SK-N-SH (cell line): ENCODE measurements at regions not wholly inside any gene's neighbourhood (a gene's known extent, or its start where the extent isn't known, plus 50 kb on each side); places are given as distances from the start of the nearest gene placed in this dataset.
A peak's percentile ranks its signal among the peaks of the same experiment; 100 is the strongest.

Experiments
- CTCF ChIP-seq: fragments of 200-600 bp; sonication (generic); IDR thresholded peaks from 2 replicates; pipeline ENCODE4 v1.6.1; 2017; ENCODE audit warnings: antibody characterized with exemption, mild to moderate bottlenecking, moderate library complexity
- ELF1 ChIP-seq: IDR thresholded peaks from 2 replicates; pipeline ENCODE4 v1.4.0; 2012
- FOSL2 ChIP-seq: IDR thresholded peaks from 2 replicates; pipeline ENCODE4 v1.4.0; 2012; ENCODE audit warnings: low read depth, mild to moderate bottlenecking, moderate library complexity, borderline replicate concordance
- IRF3 ChIP-seq: fragments of 150-350 bp; IDR thresholded peaks from 2 replicates; pipeline ENCODE4 v1.6.1; 2016; ENCODE audit warnings: mild to moderate bottlenecking, low read depth, low read length
- JUND ChIP-seq: IDR thresholded peaks from 2 replicates; pipeline ENCODE4 v1.4.0; 2012
- POLR2AphosphoS5 ChIP-seq: IDR thresholded peaks from 2 replicates; pipeline ENCODE4 v1.6.1; 2012; ENCODE audit warnings: low read depth, low read length
- REST ChIP-seq: IDR thresholded peaks from 2 replicates; pipeline ENCODE4 v1.6.1; 2012; ENCODE audit warnings: mild to moderate bottlenecking, low read depth, low read length, moderate library complexity
- SMC3 ChIP-seq: IDR thresholded peaks from 2 replicates; pipeline ENCODE4 v1.6.1; 2012; ENCODE audit warnings: low read depth, low read length, improper control_type of control experiment
- TAF1 ChIP-seq: IDR thresholded peaks from 2 replicates; pipeline ENCODE4 v1.6.1; 2012; ENCODE audit warnings: low read depth, mild to moderate bottlenecking, low read length, moderate library complexity, borderline replicate concordance
- TCF12 ChIP-seq: IDR thresholded peaks from 2 replicates; pipeline ENCODE4 v1.4.0; 2012
- YY1 ChIP-seq: IDR thresholded peaks from 2 replicates; pipeline ENCODE4 v1.4.0; 2012; ENCODE audit warnings: low read depth, mild to moderate bottlenecking
- ZBTB33 ChIP-seq: IDR thresholded peaks from 2 replicates; pipeline ENCODE4 v1.4.0; 2012; ENCODE audit warnings: low read depth, borderline replicate concordance

GRCh38 chr9:28981129-28981528 is 1407.8 kb upstream of the C9orf72 start:
- TF ChIP-seq REST (no peak), POLR2AphosphoS5 (no peak), IRF3 (no peak), JUND (no peak), TAF1 (no peak), CTCF (no peak), YY1 (no peak), ELF1 (no peak), FOSL2 (no peak), ZBTB33 (no peak), TCF12 (peak; percentile 68), SMC3 (no peak)
